HG02798 (cell line): ENCODE measurements at regions not wholly inside any gene's neighbourhood (a gene's known extent, or its start where the extent isn't known, plus 50 kb on each side); places are given as distances from the start of the nearest gene placed in this dataset.

ENCODE experiments used
- ATAC-seq: cut with Tn5 transposase; IDR thresholded peaks from one replicate; pipeline ENCODE4 v1.9.1; 2021; ENCODE audit warnings: mild to moderate bottlenecking; ENCODE audit not compliant: unreplicated experiment, poor library complexity

DNA sequence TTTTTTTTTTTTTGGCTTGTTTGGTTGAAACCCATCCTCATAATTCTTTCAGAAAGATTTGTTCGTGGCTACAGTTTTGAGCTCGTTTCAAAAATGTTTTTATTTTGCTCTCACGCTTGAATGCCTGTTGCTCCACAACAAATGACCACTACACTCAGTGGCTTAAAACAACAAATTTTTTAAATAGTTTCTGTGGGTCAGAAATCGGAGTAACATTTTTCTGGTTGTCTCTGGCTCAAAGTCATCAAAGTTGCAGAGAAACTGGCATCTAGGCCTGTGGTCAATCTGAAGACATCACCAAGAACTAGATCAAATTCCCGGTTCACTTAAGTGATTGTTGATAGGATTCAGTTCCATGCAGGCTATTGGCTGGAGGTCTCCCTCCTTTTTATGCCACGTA is 560.0 kb downstream of the SNAPC1 start:
- ATAC-seq = no peak

DNA sequence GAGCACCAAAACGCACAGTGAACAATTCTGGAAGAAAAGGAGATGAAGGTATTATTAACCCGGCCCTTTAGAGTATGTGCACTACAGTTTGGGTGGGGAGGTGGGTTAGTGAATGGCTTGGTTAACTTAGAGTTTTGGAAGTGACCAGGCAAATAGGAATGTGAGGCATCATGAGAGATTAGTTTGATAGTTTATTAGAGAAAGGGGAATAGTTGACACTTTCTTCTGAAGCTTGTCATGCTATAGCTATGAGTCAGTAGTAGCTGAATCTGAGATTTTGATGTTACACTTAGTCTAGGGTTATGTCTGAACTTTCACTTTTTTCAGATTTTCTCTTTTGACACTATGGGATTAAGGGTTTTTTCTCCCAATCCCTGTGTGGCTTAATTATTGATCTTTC is 567.2 kb downstream of the SNAPC1 start:
- no peak for ATAC-seq

DNA sequence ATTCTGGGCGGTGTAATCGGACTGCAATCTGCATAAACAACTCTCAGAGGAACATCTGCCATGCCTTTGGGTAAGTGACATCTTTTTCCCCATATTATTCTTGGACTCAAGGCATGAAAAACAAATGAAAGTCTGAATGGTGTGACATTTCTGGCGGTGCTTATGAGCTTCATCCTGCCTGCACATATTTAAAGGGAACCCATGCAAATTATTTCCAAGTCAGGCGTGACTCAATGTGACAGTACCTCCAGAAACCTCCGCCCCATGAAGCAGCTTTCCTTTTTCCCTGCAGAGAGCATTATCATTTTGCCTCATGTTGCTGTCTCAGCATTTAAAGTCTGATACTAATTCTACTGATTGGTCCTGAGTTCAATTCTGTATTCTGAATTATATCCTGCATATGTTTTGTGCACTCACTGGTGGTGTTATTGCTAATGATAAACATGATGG is 585.4 kb downstream of the SNAPC1 start:
- no peak for ATAC-seq

DNA sequence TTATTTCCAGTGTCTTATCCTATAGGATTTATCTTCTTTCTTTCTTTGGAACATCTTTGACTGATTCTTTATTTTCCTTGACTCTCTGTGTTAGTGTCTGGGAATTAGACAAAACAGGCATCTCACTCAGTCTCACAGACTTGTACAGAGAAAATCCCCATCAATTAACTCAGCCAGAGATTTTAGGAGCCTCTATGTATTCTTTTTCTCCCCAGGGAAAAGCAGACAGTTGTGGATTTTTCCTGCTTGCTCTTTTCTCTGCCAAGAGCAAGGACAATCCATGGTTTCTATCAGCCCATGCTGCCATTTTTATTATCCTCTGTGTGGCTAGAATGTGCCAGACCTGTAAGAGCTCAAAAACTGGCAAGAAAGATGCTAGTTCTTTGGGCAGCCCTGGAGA is 595.1 kb downstream of the SNAPC1 start:
- no peak for ATAC-seq

DNA sequence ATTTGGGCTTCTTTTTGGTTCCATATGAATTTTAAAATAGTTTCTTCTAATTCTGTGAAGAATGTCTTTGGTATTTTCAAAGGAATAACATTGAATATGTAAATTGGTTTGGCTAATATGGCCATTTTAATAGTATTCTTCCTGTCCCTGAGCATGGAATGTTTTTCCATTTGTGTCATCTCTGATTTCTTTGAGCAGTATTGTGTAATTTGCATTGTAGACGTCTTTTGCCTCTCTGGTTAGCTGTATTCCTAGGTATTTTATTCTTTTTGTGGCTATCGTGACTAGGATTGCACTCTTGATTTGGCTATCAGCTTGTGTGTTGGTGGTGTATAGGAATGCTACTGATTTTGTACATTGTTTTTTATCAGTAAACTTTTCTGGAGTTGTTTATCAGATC is 601.9 kb downstream of the SNAPC1 start:
- no peak for ATAC-seq

DNA sequence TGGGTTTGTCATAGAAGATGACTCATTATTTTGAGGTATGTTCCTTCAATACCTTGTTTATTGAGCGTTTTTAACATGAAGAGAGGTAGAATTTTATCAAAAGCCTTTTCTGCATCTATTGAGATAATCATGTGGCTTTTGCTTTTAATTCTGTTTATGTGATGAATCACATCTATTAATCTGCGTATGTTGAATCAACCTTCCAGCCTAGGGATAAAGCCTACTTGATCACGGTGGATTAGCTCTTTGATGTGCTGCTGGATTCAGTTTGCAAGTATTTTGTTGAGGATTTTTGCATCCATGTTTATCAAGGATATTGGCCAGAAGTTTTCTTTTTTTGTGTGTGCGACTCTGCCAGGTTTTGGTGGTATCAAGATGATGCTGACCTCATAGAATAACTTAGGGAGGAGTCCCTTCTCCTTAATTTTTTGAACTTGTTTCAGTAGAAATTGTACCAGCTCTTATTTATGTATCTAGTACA is 602.6 kb downstream of the SNAPC1 start:
- no peak for ATAC-seq

DNA sequence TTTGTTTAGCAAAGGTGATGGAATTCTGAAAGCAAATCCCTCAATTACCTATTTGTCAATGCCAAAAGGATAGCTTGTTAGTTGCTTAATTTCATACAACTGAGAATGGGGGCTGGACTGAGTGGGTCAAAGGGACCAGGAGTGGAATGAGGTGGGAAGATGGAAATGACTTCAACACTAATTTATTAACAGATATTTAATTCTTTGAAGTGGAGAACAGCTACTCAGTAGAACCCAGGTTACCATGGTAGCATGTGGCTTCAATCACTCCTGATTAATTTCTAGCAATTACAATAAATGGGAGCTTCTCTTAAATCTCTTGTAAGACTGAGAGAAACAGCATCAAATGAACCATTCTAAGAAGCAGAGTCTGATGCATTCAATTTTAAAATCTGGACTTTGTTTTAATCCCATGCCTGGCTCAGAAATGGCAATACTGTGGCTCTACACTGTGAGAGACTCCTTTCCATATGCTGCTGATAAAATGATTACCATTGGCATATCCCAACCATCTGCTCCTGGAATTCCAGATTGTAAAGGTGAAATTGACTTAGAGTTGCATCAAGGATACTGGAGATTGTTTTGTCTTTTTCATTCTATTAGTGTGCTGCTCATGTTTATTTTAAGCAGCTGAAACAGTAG is 607.8 kb downstream of the SNAPC1 start:
- ATAC-seq = no peak

DNA sequence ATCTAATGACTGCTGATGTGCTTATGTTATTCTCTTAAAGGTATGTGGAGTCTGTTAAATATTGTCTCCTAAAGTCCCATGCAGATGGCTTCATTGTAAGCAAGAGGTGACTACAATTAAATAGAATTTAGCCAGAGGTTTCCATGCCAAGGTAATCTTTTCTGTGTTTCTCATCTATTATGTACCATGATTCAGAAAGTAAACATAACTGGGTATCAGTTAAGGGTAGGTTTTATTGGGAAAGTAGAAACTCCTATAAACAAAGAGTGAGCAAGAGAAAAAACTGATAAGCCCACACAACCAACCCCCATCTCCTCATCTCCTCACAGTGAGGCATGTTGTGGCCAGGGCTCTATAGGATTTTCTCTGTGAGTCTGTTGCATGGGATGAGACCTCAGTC is 611.7 kb downstream of the SNAPC1 start:
- ATAC-seq = no peak

DNA sequence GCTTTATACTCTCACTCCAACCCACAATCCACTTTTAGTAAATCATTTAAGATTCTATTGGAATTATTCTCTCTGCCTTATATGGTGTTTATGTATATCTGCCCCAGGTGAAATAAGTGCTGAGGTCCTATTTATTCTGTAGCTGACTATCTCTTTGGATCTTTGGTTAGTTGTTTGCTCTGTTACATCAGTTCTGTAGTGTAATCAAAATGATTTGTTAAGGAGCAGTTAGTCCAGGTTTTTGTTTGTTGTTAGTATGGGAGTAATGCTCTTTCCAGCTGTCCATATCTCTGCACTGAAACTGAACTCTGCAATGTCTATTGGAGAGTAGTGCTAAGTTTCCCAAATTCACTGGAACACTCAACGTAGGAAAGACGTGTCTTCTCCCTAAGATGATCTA is 615.8 kb downstream of the SNAPC1 start:
- no peak for ATAC-seq

DNA sequence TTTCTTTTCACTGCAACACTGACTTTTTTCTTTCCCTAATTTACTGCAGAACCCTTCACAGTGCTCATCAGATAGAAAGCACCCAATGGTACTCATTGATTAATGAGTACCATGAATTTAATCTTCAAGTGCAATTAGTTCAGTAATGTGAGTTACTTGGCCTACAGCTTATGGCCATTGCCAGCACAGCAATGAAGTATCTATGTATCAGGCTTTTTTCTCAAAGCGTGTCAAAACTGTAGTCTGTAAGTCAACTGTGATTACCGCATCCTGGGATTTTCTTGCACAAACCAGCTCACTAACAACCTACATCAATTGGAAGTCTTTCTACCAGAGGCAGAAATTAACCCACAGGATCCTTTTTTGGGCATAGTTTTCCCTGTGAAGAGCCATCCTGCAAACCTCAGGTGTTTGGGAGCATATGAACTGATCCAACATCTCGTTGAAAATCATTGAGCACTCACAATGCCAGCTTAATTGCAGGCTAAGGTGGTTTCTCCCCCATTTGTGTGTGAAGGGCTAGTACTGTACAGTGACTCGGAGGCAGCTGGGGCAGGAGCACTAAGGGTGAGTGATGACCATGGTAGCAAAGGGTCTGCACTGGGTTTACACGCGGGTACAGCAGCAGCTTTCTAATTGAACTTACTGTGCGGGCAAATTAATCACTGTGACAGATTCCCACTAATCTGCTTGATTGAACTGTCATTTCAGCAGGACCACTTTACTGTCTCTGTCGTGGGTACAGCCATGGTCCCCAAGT is 619.3 kb downstream of the SNAPC1 start:
- ATAC-seq = no peak

DNA sequence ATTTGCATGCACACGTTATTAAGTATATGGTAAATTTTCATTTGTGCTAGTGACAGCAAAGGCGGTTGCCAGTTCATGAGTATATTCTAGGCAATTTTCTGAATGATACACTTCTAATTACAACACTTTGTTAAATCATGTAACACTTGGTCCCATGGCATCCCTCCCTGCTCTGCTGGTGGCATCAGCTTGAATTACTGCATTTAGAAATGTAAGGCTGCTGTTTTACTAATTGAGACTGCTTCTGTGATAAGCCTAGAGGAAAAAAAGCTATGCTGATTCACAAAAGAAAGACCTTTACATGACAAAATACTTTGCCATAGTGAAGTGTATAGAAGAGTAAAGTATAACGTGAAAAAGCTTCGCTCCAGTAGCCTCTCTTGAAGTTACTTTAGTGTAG is 636.1 kb downstream of the KCNH5 start:
- no peak for ATAC-seq

DNA sequence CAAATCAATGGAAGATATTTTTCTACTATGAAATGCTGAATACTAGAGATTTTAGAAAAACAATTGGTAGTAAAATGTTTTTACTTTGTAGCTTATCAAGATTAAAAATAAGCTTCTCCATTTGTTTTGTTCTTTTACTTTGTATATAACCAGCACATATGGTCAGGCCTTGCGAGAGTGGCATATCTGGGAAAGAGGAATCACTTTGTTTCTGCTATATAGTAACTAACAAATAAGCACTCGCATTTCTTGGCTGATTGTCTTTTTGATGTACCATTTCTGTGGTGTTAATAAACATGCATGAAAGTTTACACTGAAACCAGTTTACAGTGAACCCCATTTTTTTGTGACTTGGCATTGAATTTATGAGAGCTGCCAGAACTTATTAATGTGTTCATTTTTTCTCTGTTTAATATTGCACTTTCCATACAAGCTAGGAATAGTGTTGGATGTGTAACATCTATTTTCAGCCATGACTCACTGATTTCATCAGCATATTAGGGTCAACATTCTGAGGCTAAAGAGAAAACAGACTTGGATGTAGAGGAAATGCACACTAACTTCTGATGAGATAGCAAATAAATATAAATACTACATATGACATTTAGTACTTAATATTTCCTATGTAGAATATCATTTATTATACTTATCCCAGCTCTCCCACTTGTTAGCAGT is 635.5 kb downstream of the KCNH5 start:
- ATAC-seq = no peak

DNA sequence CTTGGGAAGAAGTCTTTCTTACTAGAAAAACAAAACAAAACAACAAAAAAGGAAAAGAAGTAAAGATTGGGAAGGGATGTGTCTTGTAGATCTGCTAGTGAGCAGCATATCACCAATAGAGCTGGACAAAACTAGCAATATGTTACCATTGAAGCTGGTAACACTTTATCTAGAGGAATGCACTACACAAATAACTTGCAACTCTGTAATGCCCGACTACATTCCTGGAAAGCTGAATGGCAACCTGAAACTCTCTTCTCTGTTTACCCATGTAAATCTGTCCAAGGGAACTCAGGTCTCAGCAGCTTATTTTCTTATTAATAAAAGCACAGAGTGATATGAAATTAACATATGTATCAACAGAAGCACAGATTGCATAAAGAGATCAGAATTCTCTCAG is 624.4 kb downstream of the KCNH5 start:
- ATAC-seq = no peak

DNA sequence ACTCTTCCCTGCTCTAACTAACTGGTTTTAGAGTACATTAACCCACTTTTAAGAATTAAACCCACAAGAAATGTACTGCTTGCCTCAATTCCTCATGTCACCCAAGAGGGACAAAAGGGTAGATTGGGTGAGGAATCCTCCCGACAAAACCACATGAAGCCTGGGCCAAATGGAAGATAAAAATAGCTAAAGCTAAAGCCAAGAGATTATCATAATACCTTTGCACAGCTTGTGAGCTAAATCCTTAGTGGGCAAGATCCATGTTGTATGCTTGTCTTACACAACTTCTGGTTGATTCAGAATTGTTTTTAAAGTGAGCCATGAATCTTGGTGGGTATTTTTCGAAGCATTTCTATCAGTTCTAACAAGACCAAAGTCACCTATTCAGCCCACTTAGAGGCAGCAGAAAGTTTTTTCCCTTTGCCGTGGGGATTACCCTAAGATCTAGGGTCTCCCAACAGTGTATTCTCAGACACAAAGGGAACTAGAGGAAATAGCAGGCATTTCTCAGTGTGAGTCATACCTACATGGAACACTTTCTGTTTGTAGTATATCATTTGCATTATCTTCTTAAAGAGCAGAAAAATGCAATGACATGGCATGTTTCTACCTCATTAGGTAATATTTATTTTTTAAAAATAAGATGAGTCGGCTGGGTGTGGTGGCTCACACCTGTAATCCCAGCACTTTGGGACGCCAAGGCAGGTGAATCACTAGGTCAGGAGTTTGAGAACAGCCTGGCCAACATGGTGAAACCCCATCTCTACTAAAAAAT is 616.6 kb downstream of the KCNH5 start:
- ATAC-seq = no peak

DNA sequence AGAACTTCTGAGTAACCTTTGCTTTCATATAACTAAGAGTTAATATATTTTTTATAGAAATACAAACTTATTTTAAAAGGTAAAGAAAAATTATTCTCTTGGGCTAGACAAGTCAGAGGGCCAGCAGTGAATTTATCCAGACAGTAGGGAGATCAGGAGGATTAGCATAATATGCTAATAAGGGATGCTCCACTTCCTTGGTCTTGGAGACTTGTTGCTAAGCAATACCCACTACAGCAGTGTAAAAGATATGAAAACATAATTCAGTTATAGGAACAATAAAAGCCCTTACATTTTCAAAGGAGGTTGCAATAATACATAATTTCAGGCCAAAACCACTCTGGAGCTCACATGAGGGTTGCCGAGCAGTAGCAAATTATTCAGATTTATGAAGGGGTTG is 615.6 kb downstream of the KCNH5 start:
- no peak for ATAC-seq

DNA sequence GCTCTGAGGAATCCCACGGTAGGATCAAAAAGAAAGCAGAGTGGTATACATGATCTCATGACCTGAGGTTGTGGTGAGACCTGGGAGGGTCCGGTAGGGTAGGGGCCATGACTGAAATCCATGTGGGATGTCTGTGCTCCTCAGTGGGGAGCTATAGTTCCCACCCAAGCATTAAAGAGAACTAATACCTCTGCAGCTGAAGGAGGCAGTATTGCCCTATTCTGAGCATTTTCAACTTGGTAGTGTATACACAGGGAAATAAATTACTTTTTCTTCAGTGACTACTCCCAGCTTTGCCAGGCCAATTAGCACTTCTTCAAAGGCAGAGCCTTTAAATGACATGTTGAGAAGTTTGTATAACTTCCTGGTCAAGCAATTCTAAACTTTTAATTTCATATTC is 613.8 kb downstream of the KCNH5 start:
- ATAC-seq = no peak

DNA sequence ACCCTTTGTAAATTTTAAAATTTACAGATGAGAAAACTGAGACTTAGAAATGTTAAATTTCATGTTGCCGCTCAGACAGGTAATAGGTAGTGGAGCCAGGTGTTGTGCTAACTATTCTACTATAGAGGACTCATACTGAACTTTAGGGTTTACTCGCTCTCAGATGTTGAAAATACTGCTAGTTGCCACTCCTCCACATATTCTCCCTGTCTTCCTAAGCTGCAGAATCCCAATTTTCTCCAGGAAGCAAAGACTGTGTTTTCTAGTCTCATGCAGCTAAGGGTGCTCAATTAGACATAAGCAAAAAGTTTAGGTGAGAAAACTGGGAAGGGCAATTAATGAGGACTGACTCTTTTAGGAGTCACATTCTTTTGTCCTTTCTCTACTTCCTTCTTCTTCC is 612.3 kb downstream of the KCNH5 start:
- no peak for ATAC-seq

DNA sequence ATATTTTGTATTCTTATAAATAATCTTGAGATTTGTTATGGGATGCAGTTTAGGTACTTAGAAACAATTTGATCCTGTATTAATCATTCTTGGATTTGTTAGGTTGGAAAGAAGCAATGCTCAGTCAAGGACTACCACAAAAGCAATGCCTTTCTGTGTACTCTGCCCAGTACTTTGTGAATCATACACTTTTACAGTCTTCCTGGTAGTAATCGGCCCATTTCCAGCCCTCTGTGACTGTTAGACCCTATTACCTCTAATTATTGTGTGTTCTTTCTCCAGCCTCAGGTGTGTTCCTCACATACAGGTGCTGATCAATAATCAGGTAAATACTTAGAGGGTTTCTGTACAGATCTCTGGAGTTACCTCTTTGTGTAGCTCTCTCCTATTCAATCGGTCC is 609.0 kb downstream of the KCNH5 start:
- no peak for ATAC-seq

DNA sequence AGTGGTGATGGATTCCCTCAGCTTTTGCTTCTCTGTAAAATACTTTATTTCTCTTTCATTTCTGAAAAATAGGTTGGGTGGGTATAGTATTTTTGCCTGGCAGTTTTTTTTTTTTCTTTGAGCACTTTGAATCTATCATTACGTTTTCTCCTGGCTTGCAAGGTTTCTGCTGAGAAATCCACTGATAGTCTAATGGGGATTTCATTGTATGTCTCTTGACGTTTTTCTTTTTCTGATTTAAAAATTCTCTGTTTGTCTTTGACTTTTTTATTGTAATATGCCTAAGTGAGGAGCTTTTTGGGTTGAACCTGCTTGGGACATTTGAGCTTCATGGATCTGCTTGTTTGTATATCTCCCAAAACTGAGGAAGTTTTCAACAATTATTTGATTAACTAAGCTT is 606.0 kb downstream of the KCNH5 start:
- ATAC-seq = no peak

DNA sequence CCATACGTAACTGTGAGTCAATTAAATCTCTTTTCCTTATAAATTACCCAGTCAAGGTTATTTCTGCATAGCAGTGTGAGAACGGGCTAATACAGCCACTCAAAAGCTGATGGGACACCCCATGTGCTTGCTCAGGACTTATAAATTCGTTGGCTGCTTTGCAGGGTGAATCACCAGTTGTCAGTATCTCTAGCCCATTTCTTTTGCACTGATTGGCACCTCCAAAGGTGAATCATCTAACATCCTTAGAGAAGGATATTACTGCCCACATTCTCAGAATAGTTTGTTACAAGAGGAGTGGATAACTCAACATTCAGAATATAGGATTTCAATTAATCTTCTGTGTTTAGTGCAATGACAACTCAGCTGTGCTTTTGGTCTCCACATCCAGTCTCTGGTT is 601.5 kb downstream of the KCNH5 start:
- no peak for ATAC-seq

DNA sequence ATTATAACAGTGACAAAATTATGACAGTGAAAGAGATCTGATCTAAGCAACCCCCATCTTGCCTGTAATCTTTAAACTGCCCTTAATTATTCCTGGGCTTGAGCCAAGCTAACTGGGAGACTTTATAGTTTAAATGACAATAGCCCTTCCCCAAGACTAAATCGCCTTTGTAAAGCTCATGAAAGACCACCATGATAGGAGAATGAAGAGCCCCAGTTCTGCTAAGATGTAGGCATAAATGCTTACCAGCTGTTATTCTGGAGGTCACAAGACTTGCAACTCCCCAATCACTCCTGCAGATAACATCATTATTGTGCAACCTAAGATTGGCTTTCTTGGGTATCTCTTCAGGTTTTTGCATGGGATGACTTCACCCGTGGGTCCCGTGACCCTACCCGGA is 599.7 kb downstream of the KCNH5 start:
- ATAC-seq = no peak
